Small intestine (tissue), 7 donors: ENCODE measurements at regions not wholly inside any gene's neighbourhood (a gene's known extent, or its start where the extent isn't known, plus 50 kb on each side); places are given as distances from the start of the nearest gene placed in this dataset.

ENCODE experiments used
- DNase-seq, 2 donors: peaks; one replicate each; pipeline versions ENCODE4 v3.0.0 to v3.0.0-alpha.2; 2013
- FAIRE-seq: peaks from 2 replicates; lab custom pipeline; 2012; peaks lifted over from hg19 to GRCh38; lab: Jason Lieb, UNC
- H3K27ac ChIP-seq, 3 donors: one replicate each; pipeline ENCODE4 v1.5.1; 2013; ENCODE audit warnings: low read length in 2 of 3, mild to moderate bottlenecking in 2 of 3, control low read depth in 1 of 3, inconsistent platforms in 1 of 3, low read depth in 1 of 3, moderate library complexity in 1 of 3
- H3K27me3 ChIP-seq, 3 donors: one replicate each; pipeline ENCODE4 v1.6.1; 2013; ENCODE audit warnings: low read length in 3 of 3, inconsistent platforms in 1 of 3; ENCODE audit not compliant: control insufficient read depth in 3 of 3, insufficient read depth in 3 of 3
- H3K36me3 ChIP-seq, 3 donors: one replicate each; pipeline ENCODE4 v1.6.1; 2013; ENCODE audit warnings: low read length in 3 of 3, inconsistent platforms in 1 of 3, low read depth in 1 of 3, mild to moderate bottlenecking in 1 of 3, moderate library complexity in 1 of 3; ENCODE audit not compliant: control insufficient read depth in 3 of 3, insufficient read depth in 2 of 3
- H3K4me1 ChIP-seq, 3 donors: one replicate each; pipeline ENCODE4 v1.6.1; 2013; ENCODE audit warnings: low read length in 2 of 3, inconsistent platforms in 1 of 3, low read depth in 1 of 3, mild to moderate bottlenecking in 1 of 3, moderate library complexity in 1 of 3; ENCODE audit not compliant: control insufficient read depth in 3 of 3, insufficient read depth in 2 of 3
- H3K4me3 ChIP-seq, 3 donors: one replicate each; pipeline ENCODE4 v1.5.1; 2013; ENCODE audit warnings: low read length in 3 of 3, control low read depth in 1 of 3, inconsistent platforms in 1 of 3, low read depth in 1 of 3, mild to moderate bottlenecking in 1 of 3, moderate library complexity in 1 of 3
- H3K9me3 ChIP-seq, 2 donors: one replicate each; pipeline ENCODE4 v1.6.1; 2013; ENCODE audit warnings: low read depth in 1 of 2, low read length in 1 of 2; ENCODE audit not compliant: control insufficient read depth in 2 of 2, insufficient read depth in 1 of 2
- WGBS, 3 donors: extraction: QIAGEN DNeasy Blood & Tissue Kit; methylation state at CpG; one replicate each; pipeline ENCODE4 v1.1.7; 2013; 5-methylcytosine and 5-hydroxymethylcytosine counted together
- donor health status: healthy with polysubstance abuse.
- donor health status: control.
- donor health status: control.
- donor health status: Bipolar disorder and iron deficiency.
- donor health status: healthy.

GRCh38 chr4:116016201-116016600 is 902.8 kb upstream of the NDST4 start:
- DNase-seq, result no peak
- H3K36me3 ChIP-seq, result no peaks in the 10 kb centered on the region
- WGBS, 3 donors, result 48 to 66% (median 62%) methylated on average over 3 of the region's 3 CpGs
- H3K27ac ChIP-seq, result no peak overlapping the region
- no peaks in the 10 kb centered on the region for H3K27me3 ChIP-seq
- FAIRE-seq, result no peak
- no peaks in the 10 kb centered on the region for H3K4me1 ChIP-seq
- peaks cover 3 to 56% of the 10 kb centered on the region in 2 donors for H3K9me3 ChIP-seq
- no peak overlapping the region for H3K4me3 ChIP-seq

- Histone ChIP-seq H3K4me3 (no peak overlapping the region), H3K4me1 (no peaks in the 10 kb centered on the region), H3K9me3 (peaks cover 3 to 56% of the 10 kb centered on the region in 2 donors), H3K36me3 (no peaks in the 10 kb centered on the region), H3K27ac (no peak overlapping the region), H3K27me3 (no peaks in the 10 kb centered on the region)
- FAIRE-seq (no peak), DNase-seq (no peak)
- WGBS, 3 donors, result 83% methylated on average over 5 of the region's 5 CpGs
Observed at GRCh38 chr4:116015549-116015948, 902.1 kb upstream of the NDST4 start.

- Histone ChIP-seq H3K27me3 (no peaks in the 10 kb centered on the region), H3K27ac (no peak overlapping the region), H3K4me1 (no peaks in the 10 kb centered on the region), H3K9me3 (peaks cover 3 to 53% of the 10 kb centered on the region in 2 donors), H3K36me3 (no peaks in the 10 kb centered on the region), H3K4me3 (no peak overlapping the region)
- DNase-seq, result no peak
- no peak for FAIRE-seq
- 55 to 74% (median 64%) methylated on average over 1 of the region's 1 CpG for WGBS, 3 donors
Observed at GRCh38 chr4:116015062-116015461, 901.6 kb upstream of the NDST4 start.

GRCh38 chr4:116010923-116011322 is 897.5 kb upstream of the NDST4 start:
- 60 to 77% (median 73%) methylated on average over 4 of the region's 4 CpGs for WGBS, 3 donors
- H3K36me3 ChIP-seq, result no peaks in the 10 kb centered on the region
- H3K27ac ChIP-seq, result no peak overlapping the region
- FAIRE-seq, result no peak
- H3K27me3 ChIP-seq, result no peaks in the 10 kb centered on the region
- DNase-seq, result no peak
- H3K4me3 ChIP-seq, result no peak overlapping the region
- no peaks in the 10 kb centered on the region for H3K4me1 ChIP-seq
- peaks cover 3 to 18% of the 10 kb centered on the region in 2 donors for H3K9me3 ChIP-seq

- 15 to 59% (median 36%) methylated on average over 1 of the region's 1 CpG for WGBS, 3 donors
- no peak overlapping the region for H3K27ac ChIP-seq
- no peak for FAIRE-seq
- no peak for DNase-seq
- no peaks in the 10 kb centered on the region for H3K36me3 ChIP-seq
- peaks cover 0 to 2% of the 10 kb centered on the region in 2 donors for H3K9me3 ChIP-seq
- no peaks in the 10 kb centered on the region for H3K27me3 ChIP-seq
- no peaks in the 10 kb centered on the region for H3K4me1 ChIP-seq
- H3K4me3 ChIP-seq, result no peak overlapping the region
Observed at GRCh38 chr4:116005806-116006088, 892.3 kb upstream of the NDST4 start.

- WGBS, 3 donors, result 61 to 65% (median 62%) methylated on average over 3 of the region's 3 CpGs
- FAIRE-seq, result no peak
- no peaks in the 10 kb centered on the region for H3K27me3 ChIP-seq
- H3K4me1 ChIP-seq, result no peaks in the 10 kb centered on the region
- no peaks in the 10 kb centered on the region for H3K36me3 ChIP-seq
- peaks cover 0 to 2% of the 10 kb centered on the region in 2 donors for H3K9me3 ChIP-seq
- H3K4me3 ChIP-seq, result no peak overlapping the region
- H3K27ac ChIP-seq, result no peak overlapping the region
- no peak for DNase-seq
Observed at GRCh38 chr4:116005037-116005805, 891.8 kb upstream of the NDST4 start.

- Histone ChIP-seq H3K4me3 (no peak overlapping the region), H3K27me3 (no peaks in the 10 kb centered on the region), H3K9me3 (no peaks in the 10 kb centered on the region), H3K36me3 (no peaks in the 10 kb centered on the region), H3K4me1 (no peaks in the 10 kb centered on the region), H3K27ac (no peak overlapping the region)
- WGBS, 3 donors, result 84 to 90% (median 85%) methylated on average over 4 of the region's 4 CpGs
- FAIRE-seq (no peak), DNase-seq (no peak)
Observed at GRCh38 chr4:116001291-116001690, 887.9 kb upstream of the NDST4 start.

- FAIRE-seq (no peak), DNase-seq (no peak)
- Histone ChIP-seq H3K4me3 (no peak overlapping the region), H3K27ac (no peak overlapping the region), H3K27me3 (no peaks in the 10 kb centered on the region), H3K4me1 (no peaks in the 10 kb centered on the region), H3K36me3 (no peaks in the 10 kb centered on the region), H3K9me3 (peaks cover 1 to 8% of the 10 kb centered on the region in 2 donors)
- WGBS, 3 donors, result 82 to 89% (median 87%) methylated on average over 6 of the region's 6 CpGs
Observed at GRCh38 chr4:115986573-115986972, 873.2 kb upstream of the NDST4 start.
